HFF-Myc (cell line): ENCODE measurements at regions not wholly inside any gene's neighbourhood (a gene's known extent, or its start where the extent isn't known, plus 50 kb on each side); places are given as distances from the start of the nearest gene placed in this dataset.

ENCODE experiments used
- DNase-seq: peaks from one replicate; pipeline ENCODE4 v3.0.0-alpha.2; 2011; ENCODE audit warnings: low read depth; ENCODE audit errors: extremely low read depth
- H3K4me3 ChIP-seq: replicated peaks from 2 replicates; pipeline ENCODE4 v1.5.1; 2011; ENCODE audit warnings: low read depth, mild to moderate bottlenecking, control low read depth, low read length
- CTCF ChIP-seq: IDR thresholded peaks from 2 replicates; pipeline ENCODE4 v1.5.1; 2012; ENCODE audit warnings: mild to moderate bottlenecking, low read depth, low read length, control low read depth; ENCODE audit errors: missing control alignments

- no peak for DNase-seq
- H3K4me3 ChIP-seq = no peak overlapping the region
- no peak for TF ChIP-seq CTCF
Measured at GRCh38 chr4:123990310-123990870, 593.8 kb downstream of the SPRY1 start.

GRCh38 chr4:123994917-123995316 lies 598.3 kb downstream of the SPRY1 start:
- no peak for DNase-seq
- TF ChIP-seq CTCF = peak; percentile 11
- no peak overlapping the region for H3K4me3 ChIP-seq

GRCh38 chr4:123995936-123996335 lies 599.3 kb downstream of the SPRY1 start:
- DNase-seq = no peak
- no peak for TF ChIP-seq CTCF
- H3K4me3 ChIP-seq = no peak overlapping the region

GRCh38 chr4:123996718-123997510 lies 600.3 kb downstream of the SPRY1 start:
- DNase-seq = no peak
- TF ChIP-seq CTCF = peak; percentile 13
- H3K4me3 ChIP-seq = no peak overlapping the region

GRCh38 chr4:123997776-123998449 lies 601.3 kb downstream of the SPRY1 start:
- DNase-seq = no peak
- no peak for TF ChIP-seq CTCF
- no peak overlapping the region for H3K4me3 ChIP-seq

GRCh38 chr4:124000233-124000632 lies 603.6 kb downstream of the SPRY1 start:
- no peak overlapping the region for H3K4me3 ChIP-seq
- no peak for TF ChIP-seq CTCF

More at GRCh38 chr4:124000233-124000632, 603.6 kb downstream of the SPRY1 start:
- no peak for DNase-seq
